HUES64 (cell line): ENCODE measurements at regions not wholly inside any gene's neighbourhood (a gene's known extent, or its start where the extent isn't known, plus 50 kb on each side); places are given as distances from the start of the nearest gene placed in this dataset.

ENCODE experiments used
- H3K27ac ChIP-seq: 2 replicates; pipeline ENCODE4 v1.7.0; 2013; ENCODE audit warnings: low read depth, low read length, inconsistent platforms
- H3K27me3 ChIP-seq: 2 replicates; pipeline ENCODE4 v1.6.1; 2013; ENCODE audit warnings: mild to moderate bottlenecking, low read length; ENCODE audit not compliant: insufficient read depth
- H3K36me3 ChIP-seq: 2 replicates; pipeline ENCODE4 v1.6.1; 2013; ENCODE audit warnings: mild to moderate bottlenecking, low read length; ENCODE audit not compliant: insufficient read depth
- H3K4me1 ChIP-seq: 2 replicates; pipeline ENCODE4 v1.6.1; 2013; ENCODE audit warnings: mild to moderate bottlenecking, low read length, moderate library complexity; ENCODE audit not compliant: insufficient read depth
- H3K4me3 ChIP-seq: 2 replicates; pipeline ENCODE4 v1.5.1; 2013; ENCODE audit warnings: mild to moderate bottlenecking, low read length, moderate library complexity
- H3K9ac ChIP-seq: 2 replicates; pipeline ENCODE4 v1.6.1; 2013; ENCODE audit warnings: mild to moderate bottlenecking, low read depth, low read length
- H3K9me3 ChIP-seq: 2 replicates; pipeline ENCODE4 v1.6.1; 2013; ENCODE audit warnings: low read depth, low read length; ENCODE audit not compliant: insufficient read depth
- WGBS: fragments of 150-250, 120-280 bp; methylation state at CpG from one replicate; pipeline ENCODE4 v1.1.7; 2013; ENCODE audit warnings: missing lambda C conversion rate; 5-methylcytosine and 5-hydroxymethylcytosine counted together

DNA sequence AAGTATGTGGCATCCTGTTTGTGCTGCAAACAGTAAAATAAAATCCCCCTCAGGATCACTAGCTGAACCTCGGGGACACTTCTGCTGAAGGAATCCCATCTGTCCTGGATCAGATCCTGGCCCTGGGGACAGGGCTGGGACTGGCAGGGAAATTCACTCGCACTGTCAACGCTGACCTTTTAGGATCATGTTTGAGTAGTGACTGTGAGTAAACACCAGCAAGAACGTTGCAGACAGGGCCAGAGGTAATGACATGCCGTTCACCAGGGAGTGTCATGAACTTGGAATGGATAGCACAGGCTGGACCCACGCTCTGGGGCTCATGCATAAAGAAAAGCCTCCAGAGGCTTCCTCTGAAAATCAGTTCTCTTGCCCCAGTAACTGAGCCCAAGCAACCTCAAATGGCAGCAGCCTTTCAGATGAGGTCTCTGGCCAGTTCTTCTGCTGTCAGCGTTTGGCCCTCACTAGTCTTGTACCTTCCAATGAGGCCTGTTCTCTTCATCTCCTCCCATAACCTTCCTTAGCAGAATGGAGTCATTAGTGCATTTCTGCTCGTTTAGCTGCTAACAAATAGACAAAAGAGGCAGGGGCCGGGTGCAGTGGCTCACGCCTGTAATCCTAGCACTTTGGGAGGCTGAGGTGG, 51.0 kb upstream of the BARX2 start:
- no peak overlapping the region for H3K4me3 ChIP-seq
- peaks cover 24% of the 10 kb centered on the region for H3K4me1 ChIP-seq
- H3K27ac ChIP-seq = no peak overlapping the region

DNA sequence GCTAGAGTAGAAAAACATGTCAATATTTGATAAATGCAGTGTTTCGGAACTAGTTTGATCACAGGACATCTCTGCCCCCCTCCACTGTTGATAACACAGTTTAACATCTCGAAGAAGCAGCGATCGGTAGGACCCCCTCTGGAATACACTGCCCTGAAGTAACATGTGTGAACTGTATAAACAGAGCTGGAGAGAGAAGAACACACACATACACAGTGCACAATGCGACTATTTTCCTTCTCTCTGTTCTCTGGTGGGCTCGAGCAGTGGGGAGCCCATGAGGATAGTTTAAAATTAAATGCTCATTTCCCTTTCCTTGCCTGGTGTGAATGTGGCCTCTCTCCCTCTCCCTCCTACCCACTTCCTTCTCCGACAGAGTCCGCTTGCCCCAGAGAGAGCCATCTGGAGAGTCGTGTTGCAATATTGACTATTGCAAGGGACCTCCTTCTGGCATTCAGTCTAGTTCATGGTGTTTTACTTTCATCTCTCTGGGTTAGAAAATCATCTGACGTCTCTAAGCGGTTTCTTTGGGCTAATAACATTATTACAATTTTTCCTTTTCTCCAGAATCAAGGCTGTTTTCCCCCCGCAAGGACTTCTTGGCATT, 51.6 kb upstream of the BARX2 start:
- Histone ChIP-seq H3K27ac (no peak overlapping the region), H3K4me1 (peaks cover 30% of the 10 kb centered on the region), H3K9me3 (no peaks in the 10 kb centered on the region), H3K36me3 (no peaks in the 10 kb centered on the region), H3K4me3 (no peak overlapping the region), H3K27me3 (no peaks in the 10 kb centered on the region), H3K9ac (no peak overlapping the region)
- WGBS = 79% methylated on average over 10 of the region's 12 CpGs

More for the DNA sequence above, 51.0 kb upstream of the BARX2 start:
- Histone ChIP-seq H3K9ac (no peak overlapping the region), H3K9me3 (no peaks in the 10 kb centered on the region), H3K27me3 (no peaks in the 10 kb centered on the region), H3K36me3 (no peaks in the 10 kb centered on the region)
- 76% methylated on average over 10 of the region's 10 CpGs for WGBS

DNA sequence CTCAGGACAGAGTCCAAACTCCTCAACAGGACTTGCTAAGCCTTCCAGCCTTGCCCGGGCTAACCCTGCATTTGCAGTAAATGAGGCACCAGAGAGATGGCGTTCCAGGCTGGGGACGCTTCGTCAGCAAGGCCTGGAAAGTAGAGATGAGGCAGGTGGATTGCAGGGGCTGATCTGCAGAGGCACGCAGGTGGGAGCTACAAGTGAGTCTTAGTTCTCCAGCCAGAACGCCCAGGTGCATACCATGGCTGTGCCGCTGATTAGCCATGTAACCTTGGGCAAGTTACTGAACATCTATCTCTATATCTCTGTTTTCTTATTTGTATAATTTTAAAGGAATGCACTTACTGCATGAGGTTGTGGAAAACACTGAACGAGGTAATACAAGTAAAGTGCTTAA, 52.7 kb upstream of the BARX2 start:
- H3K27ac ChIP-seq = no peak overlapping the region
- no peak overlapping the region for H3K4me3 ChIP-seq
- H3K9ac ChIP-seq = no peak overlapping the region
- no peaks in the 10 kb centered on the region for H3K36me3 ChIP-seq
- H3K4me1 ChIP-seq = peaks cover 32% of the 10 kb centered on the region
- H3K9me3 ChIP-seq = no peaks in the 10 kb centered on the region
- H3K27me3 ChIP-seq = no peaks in the 10 kb centered on the region
- WGBS = 91% methylated on average over 8 of the region's 8 CpGs

DNA sequence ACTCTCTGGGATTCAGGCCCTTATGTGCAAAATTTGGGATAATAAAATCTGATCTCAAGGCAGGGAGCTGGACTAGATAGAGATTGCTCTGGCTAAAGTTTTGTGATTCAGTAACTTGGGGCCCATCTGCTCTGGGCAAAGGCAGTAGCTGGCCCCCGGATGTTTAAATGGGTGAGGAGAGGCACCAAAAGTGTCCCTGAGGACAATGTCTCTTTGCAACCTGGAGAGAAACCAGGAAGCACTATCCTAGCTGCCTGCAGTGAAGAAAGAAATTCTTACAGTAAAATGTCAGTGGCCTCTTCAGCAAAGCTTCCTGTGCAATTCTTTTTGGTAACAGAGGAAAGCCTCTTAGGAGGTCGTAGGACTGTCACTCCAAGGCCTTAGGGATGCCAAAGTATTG, 54.6 kb upstream of the BARX2 start:
- Histone ChIP-seq H3K36me3 (no peaks in the 10 kb centered on the region), H3K4me1 (peaks cover 36% of the 10 kb centered on the region), H3K27me3 (no peaks in the 10 kb centered on the region), H3K9me3 (no peaks in the 10 kb centered on the region), H3K4me3 (no peak overlapping the region), H3K9ac (no peak overlapping the region), H3K27ac (no peak overlapping the region)
- WGBS = 84% methylated on average over 2 of the region's 2 CpGs

DNA sequence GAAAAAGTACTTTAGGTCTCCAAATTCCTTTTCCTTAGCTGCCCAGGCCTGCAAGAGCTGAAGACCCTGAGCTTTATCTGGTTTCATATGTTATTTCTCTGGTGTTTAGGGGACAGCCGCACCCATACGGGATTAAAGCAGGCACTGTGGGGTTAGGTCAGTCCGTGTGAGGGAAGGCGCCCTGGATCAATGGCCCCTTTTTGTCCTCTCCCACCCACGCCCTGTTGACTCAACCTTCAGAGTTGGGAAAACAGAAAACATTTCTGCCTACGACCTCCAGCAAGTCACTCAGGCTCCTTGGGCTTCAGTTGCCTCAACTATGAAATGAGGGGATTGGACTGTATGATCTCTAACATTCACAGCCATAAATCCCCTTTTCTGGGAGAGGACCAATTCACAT, 55.2 kb upstream of the BARX2 start:
- no peaks in the 10 kb centered on the region for H3K9me3 ChIP-seq
- no peak overlapping the region for H3K27ac ChIP-seq
- 84% methylated on average over 6 of the region's 6 CpGs for WGBS
- no peaks in the 10 kb centered on the region for H3K36me3 ChIP-seq
- H3K4me1 ChIP-seq = peaks cover 42% of the 10 kb centered on the region
- no peak overlapping the region for H3K4me3 ChIP-seq
- H3K27me3 ChIP-seq = no peaks in the 10 kb centered on the region
- H3K9ac ChIP-seq = no peak overlapping the region

DNA sequence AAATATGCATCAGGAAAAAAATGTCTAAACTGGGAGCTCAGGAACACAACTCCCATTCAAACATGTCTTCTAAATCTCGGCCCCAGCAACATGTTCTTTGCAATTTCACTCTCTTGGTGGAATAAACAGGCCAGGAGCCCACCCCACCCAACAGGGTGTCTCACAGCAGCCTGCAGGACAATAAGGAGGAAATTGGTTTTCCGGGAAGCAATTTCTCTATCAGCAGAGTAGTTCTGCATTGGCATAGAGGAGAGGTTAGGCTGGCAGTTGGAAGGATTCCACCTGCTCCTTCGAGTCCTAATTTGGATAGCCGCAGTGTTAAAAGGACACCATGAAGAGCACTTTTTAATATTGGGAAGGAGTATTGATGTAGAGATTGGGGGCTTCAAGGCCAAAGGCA, 55.9 kb upstream of the BARX2 start:
- Histone ChIP-seq H3K4me3 (no peak overlapping the region), H3K9me3 (no peaks in the 10 kb centered on the region), H3K9ac (no peak overlapping the region), H3K4me1 (peaks cover 46% of the 10 kb centered on the region), H3K27me3 (no peaks in the 10 kb centered on the region), H3K36me3 (no peaks in the 10 kb centered on the region), H3K27ac (no peak overlapping the region)
- WGBS = 75% methylated on average over 4 of the region's 4 CpGs

DNA sequence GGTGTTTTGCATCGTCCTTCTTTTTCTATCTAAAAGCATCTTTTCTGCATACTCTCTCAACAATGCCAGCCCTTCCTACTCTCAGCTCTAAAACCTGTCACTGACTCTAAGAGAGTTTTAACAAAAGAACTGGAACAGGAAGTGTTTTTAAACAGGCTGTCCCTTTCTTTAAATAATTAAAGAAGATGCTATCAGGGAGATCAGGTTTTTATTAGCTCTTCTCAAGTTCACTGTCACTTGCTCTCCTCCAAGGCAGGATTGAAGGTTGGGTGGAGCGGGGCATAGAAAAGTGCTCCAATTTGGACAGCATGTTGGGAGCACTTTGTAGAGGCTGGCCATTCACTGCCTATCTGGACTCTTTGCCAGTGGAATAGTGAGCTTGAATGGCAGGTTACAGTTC, 56.4 kb upstream of the BARX2 start:
- Histone ChIP-seq H3K27me3 (no peaks in the 10 kb centered on the region), H3K4me3 (no peak overlapping the region), H3K9me3 (no peaks in the 10 kb centered on the region), H3K27ac (no peak overlapping the region), H3K4me1 (peaks cover 42% of the 10 kb centered on the region), H3K36me3 (no peaks in the 10 kb centered on the region), H3K9ac (no peak overlapping the region)
- 100% methylated on average over 2 of the region's 2 CpGs for WGBS

DNA sequence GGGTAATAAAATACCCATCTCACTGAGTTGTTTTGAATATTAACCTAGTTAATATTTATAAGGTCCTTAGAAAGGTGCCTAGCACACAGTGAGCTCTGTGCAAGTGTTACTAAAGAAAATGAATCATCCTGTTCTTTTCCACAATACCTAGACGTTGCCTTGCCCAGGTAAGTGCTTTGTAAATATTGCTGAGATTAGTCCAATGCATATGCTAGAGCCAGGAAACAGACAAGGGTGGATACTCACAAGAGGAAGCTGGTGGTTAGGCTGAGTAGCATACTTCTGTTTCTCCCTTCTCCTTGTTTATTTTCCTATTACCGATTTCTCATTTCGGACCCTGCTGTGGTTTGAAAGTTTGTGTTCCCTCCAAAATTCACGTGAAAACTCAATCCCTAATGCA, 58.1 kb upstream of the BARX2 start:
- no peak overlapping the region for H3K4me3 ChIP-seq
- H3K9me3 ChIP-seq = no peaks in the 10 kb centered on the region
- H3K27ac ChIP-seq = no peak overlapping the region
- H3K9ac ChIP-seq = no peak overlapping the region
- H3K27me3 ChIP-seq = no peaks in the 10 kb centered on the region
- H3K4me1 ChIP-seq = peaks cover 50% of the 10 kb centered on the region
- H3K36me3 ChIP-seq = no peaks in the 10 kb centered on the region
- WGBS = 88% methylated on average over 3 of the region's 4 CpGs

DNA sequence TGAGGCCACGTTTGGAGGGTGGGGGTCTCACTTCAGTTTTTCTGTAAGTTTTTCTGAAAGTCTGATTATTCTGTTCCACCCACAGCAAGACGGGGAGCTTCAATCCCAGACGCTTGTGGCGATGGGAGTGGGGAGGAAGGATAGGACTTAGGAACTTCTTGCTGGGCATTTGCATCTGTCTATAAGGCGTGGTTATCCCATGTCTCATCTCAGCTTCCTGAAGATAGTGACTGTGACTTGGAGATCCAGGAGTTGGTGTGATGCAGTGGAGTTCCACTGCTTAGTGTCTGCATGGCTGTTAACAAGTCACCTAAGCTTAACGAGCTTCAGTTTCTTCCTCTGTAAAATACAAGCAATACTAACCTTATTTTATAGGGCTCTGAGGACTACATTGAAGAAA, 58.9 kb upstream of the BARX2 start:
- H3K27ac ChIP-seq = no peak overlapping the region
- no peaks in the 10 kb centered on the region for H3K9me3 ChIP-seq
- H3K27me3 ChIP-seq = no peaks in the 10 kb centered on the region
- no peak overlapping the region for H3K4me3 ChIP-seq
- H3K4me1 ChIP-seq = peaks cover 51% of the 10 kb centered on the region
- 93% methylated on average over 6 of the region's 6 CpGs for WGBS
- H3K9ac ChIP-seq = no peak overlapping the region
- no peaks in the 10 kb centered on the region for H3K36me3 ChIP-seq

DNA sequence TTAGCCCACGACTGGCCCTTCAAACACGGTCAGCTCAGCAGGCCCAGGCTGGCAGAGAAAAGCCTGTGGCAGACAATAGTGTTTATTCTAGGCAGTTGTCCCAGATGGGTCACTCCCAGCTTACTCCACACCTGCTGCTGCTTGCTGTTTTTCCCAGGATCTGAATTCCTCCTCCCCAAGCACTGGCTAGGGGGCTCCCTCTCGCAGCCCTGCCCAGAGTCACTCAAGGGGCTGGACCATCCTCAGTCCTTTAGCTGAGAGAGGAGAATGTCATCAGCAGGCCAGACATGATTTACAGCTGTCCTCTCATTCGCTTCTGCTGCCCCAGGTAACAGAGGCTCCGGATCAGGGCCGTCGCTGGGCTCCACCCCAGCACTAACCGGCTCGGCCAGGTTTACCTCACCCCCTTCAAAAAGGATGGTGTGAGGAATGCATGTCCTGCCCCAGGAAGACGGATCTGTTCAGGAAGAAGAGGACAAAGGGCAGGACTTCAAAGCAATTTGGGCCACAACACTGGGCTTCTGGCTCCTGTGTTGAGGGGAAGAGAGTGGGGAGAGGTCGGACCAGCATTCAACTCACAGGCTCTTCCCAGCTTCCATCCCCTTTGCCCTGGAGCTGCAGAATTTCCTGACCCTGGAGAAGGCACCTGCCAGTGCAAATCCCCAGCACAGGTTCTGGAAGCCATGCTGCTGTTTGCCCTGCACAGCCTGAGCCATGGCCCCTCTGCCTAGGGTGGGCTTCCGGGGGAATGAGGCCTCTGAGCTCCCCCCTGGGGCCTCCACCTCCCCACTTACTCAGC, 59.7 kb upstream of the BARX2 start:
- H3K27ac ChIP-seq = no peak overlapping the region; the same call in 1 of the 2 replicates
- 53% methylated on average over 12 of the region's 12 CpGs for WGBS

DNA sequence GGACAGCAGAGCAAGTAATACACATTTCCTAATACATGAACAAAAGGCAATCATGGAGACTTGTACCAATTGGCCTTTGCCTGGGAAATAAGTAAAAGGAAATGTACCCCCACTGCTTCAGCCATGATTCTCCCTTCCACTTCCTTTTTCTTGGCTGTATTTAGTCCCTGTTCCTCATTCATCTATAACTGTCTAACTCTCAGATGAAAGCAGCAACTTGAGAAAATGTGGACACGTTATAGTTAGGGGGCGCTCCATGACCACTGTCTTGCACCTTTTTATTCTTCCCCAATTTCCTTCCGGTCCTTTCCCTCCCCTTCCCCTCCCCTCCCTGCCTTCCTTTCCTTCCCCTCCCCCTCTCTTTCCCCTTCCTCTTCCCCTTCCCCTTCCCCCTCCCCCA, 61.3 kb upstream of the BARX2 start:
- Histone ChIP-seq H3K4me3 (no peak overlapping the region), H3K4me1 (peaks cover 32% of the 10 kb centered on the region), H3K27me3 (no peaks in the 10 kb centered on the region), H3K27ac (no peak overlapping the region), H3K9ac (no peak overlapping the region), H3K36me3 (no peaks in the 10 kb centered on the region), H3K9me3 (no peaks in the 10 kb centered on the region)
- 93% methylated on average over 3 of the region's 3 CpGs for WGBS

More for the DNA sequence above, 59.7 kb upstream of the BARX2 start:
- H3K27me3 ChIP-seq = no peaks in the 10 kb centered on the region
- H3K4me3 ChIP-seq = no peak overlapping the region
- no peaks in the 10 kb centered on the region for H3K9me3 ChIP-seq
- no peaks in the 10 kb centered on the region for H3K36me3 ChIP-seq
- H3K4me1 ChIP-seq = peaks cover 46% of the 10 kb centered on the region
- H3K9ac ChIP-seq = no peak overlapping the region
